H1 (cell line): ENCODE measurements at regions not wholly inside any gene's neighbourhood (a gene's known extent, or its start where the extent isn't known, plus 50 kb on each side); places are given as distances from the start of the nearest gene placed in this dataset.

ENCODE experiments used
- CTCF ChIA-PET: fragments of 300-600 bp; sonication (Branson Sonifier 250); formaldehyde crosslinking; loops from one replicate; lab custom pipeline; 2021; ENCODE audit not compliant: partially characterized antibody; lab: Charles Lee
- POLR2A ChIA-PET: fragments of 300-600 bp; sonication (Branson Sonifier 250); formaldehyde crosslinking; loops from one replicate; lab custom pipeline; 2021; ENCODE audit warnings: inconsistent platforms; ENCODE audit not compliant: partially characterized antibody; lab: Charles Lee
- DNase-seq, 2 experiments: peaks; one replicate each; pipeline versions ENCODE4 v3.0.0 to v3.0.0-alpha.2; 2010 to 2022; ENCODE audit warnings: low spot score in 2 of 2, low read depth in 1 of 2, mixed read lengths in 1 of 2
- FAIRE-seq: peaks from 2 replicates; lab custom pipeline; 2011; peaks lifted over from hg19 to GRCh38; lab: Jason Lieb, UNC
- H2AFZ ChIP-seq: 2 replicates; pipeline ENCODE4 v1.8.1; 2012; ENCODE audit warnings: low read length, inconsistent platforms
- H2AK5ac ChIP-seq: 2 replicates; pipeline ENCODE4 v1.6.1; 2013; ENCODE audit warnings: low read depth, low read length
- H2BK120ac ChIP-seq: replicated peaks from 2 replicates; pipeline ENCODE3; 2013; ENCODE audit warnings: low read depth, low read length, inconsistent platforms
- H2BK12ac ChIP-seq: 2 replicates; pipeline ENCODE4 v1.6.1; 2013; ENCODE audit warnings: low read depth, low read length
- H2BK15ac ChIP-seq: 2 replicates; pipeline ENCODE4 v1.6.1; 2013; ENCODE audit warnings: low read length
- H2BK20ac ChIP-seq: 2 replicates; pipeline ENCODE4 v1.6.1; 2013; ENCODE audit warnings: low read length
- H2BK5ac ChIP-seq: 2 replicates; pipeline ENCODE4 v1.6.1; 2013; ENCODE audit warnings: low read depth, low read length
- H3K14ac ChIP-seq: 2 replicates; pipeline ENCODE4 v1.6.1; 2013; ENCODE audit warnings: inconsistent platforms; ENCODE audit not compliant: insufficient read length
- H3K18ac ChIP-seq: 2 replicates; pipeline ENCODE4 v1.6.1; 2013; ENCODE audit warnings: low read length; ENCODE audit errors: extremely low read depth
- H3K23ac ChIP-seq: 2 replicates; pipeline ENCODE4 v1.6.1; 2013; ENCODE audit warnings: inconsistent platforms; ENCODE audit not compliant: insufficient read length
- H3K23me2 ChIP-seq: 2 replicates; pipeline ENCODE4 v1.6.1; 2013; ENCODE audit warnings: low read depth, low read length
- H3K27ac ChIP-seq: 2 replicates; pipeline ENCODE4 v1.6.1; 2011; ENCODE audit warnings: low read depth, low read length, inconsistent platforms
- H3K27me3 ChIP-seq, 4 experiments: replicated peaks in 1 of 4; 1 replicate in 1 of 4; 2 replicates in 3 of 4; pipeline versions ENCODE4 v1.6.1 to v1.8.1; 2011 to 2013; ENCODE audit warnings: low read length in 3 of 4, mild to moderate bottlenecking in 3 of 4, inconsistent platforms in 2 of 4, mixed read lengths in 2 of 4, moderate library complexity in 1 of 4; ENCODE audit not compliant: control insufficient read depth in 3 of 4, insufficient read depth in 3 of 4; ENCODE audit errors: extremely low read depth in 1 of 4
- H3K36me3 ChIP-seq, 4 experiments: 2 replicates each; pipeline versions ENCODE4 v1.6.1 to v1.8.1; 2011 to 2013; ENCODE audit warnings: mild to moderate bottlenecking in 4 of 4, low read length in 3 of 4, moderate library complexity in 2 of 4, control low read depth in 1 of 4, inconsistent platforms in 1 of 4; ENCODE audit not compliant: insufficient read depth in 4 of 4, control insufficient read depth in 2 of 4
- H3K4ac ChIP-seq: replicated peaks from 2 replicates; pipeline ENCODE3; 2013; ENCODE audit warnings: low read length, low read depth, mixed read lengths, inconsistent platforms; ENCODE audit not compliant: insufficient read length
- H3K4me1 ChIP-seq, 4 experiments: replicated peaks in 1 of 4; 1 replicate in 1 of 4; 2 replicates in 3 of 4; pipeline versions ENCODE4 v1.6.1 to v1.8.1; 2011 to 2013; ENCODE audit warnings: low read length in 3 of 4, inconsistent platforms in 2 of 4, mixed read lengths in 1 of 4; ENCODE audit not compliant: insufficient read depth in 4 of 4, control insufficient read depth in 3 of 4
- H3K4me2 ChIP-seq, 2 experiments: 2 replicates each; pipeline versions ENCODE4 v1.6.1 to v1.8.1; 2011 to 2013; ENCODE audit warnings: low read depth in 2 of 2, low read length in 2 of 2, control low read depth in 1 of 2, inconsistent platforms in 1 of 2, mild to moderate bottlenecking in 1 of 2; ENCODE audit not compliant: insufficient read depth in 1 of 2
- H3K4me3 ChIP-seq, 4 experiments: fragments of 200-600, 300-600 bp in 1 of 4; sonication (generic), shearing (Covaris generic), sonication (Bioruptor Twin) in 1 of 4; 2 replicates each; pipeline versions ENCODE4 v1.5.1 to v1.8.1; 2011 to 2016; ENCODE audit warnings: low read length in 4 of 4, low read depth in 3 of 4, control low read depth in 2 of 4, inconsistent platforms in 2 of 4, mild to moderate bottlenecking in 2 of 4, mixed read lengths in 1 of 4, moderate library complexity in 1 of 4; ENCODE audit not compliant: insufficient read depth in 2 of 4; ENCODE audit errors: extremely low read depth in 1 of 4
- H3K56ac ChIP-seq: replicated peaks from 2 replicates; pipeline ENCODE3; 2013; ENCODE audit warnings: low read depth, mild to moderate bottlenecking, mixed read lengths, low read length, inconsistent platforms; ENCODE audit not compliant: insufficient read length
- H3K79me1 ChIP-seq: 2 replicates; pipeline ENCODE4 v1.6.1; 2013; ENCODE audit warnings: low read depth, low read length, control low read depth
- H3K79me2 ChIP-seq, 2 experiments: 2 replicates each; pipeline versions ENCODE4 v1.6.1 to v1.8.1; 2012 to 2013; ENCODE audit warnings: low read length in 2 of 2, mild to moderate bottlenecking in 2 of 2, inconsistent platforms in 1 of 2; ENCODE audit not compliant: insufficient read depth in 2 of 2, control insufficient read depth in 1 of 2
- H3K9ac ChIP-seq, 4 experiments: replicated peaks in 1 of 4; 1 replicate in 1 of 4; 2 replicates in 3 of 4; pipeline versions ENCODE4 v1.6.1 to v1.8.1; 2011 to 2013; ENCODE audit warnings: low read depth in 3 of 4, low read length in 3 of 4, control low read depth in 2 of 4, mild to moderate bottlenecking in 2 of 4, moderate library complexity in 2 of 4, inconsistent platforms in 1 of 4; ENCODE audit errors: extremely low read depth in 1 of 4
- H3K9me3 ChIP-seq, 2 experiments: 2 replicates each; pipeline versions ENCODE4 v1.6.1 to v1.8.1; 2012 to 2013; ENCODE audit warnings: mild to moderate bottlenecking in 2 of 2, moderate library complexity in 2 of 2, control low read depth in 1 of 2, inconsistent platforms in 1 of 2, low read depth in 1 of 2, low read length in 1 of 2, mixed read lengths in 1 of 2; ENCODE audit not compliant: insufficient read depth in 2 of 2
- H4K20me1 ChIP-seq, 2 experiments: replicated peaks in 1 of 2; 2 replicates each; pipeline versions ENCODE3 to v1.8.1; 2011 to 2013; ENCODE audit warnings: inconsistent platforms in 2 of 2, low read length in 2 of 2, mild to moderate bottlenecking in 1 of 2; ENCODE audit not compliant: insufficient read depth in 2 of 2, control insufficient read depth in 1 of 2
- H4K5ac ChIP-seq: 2 replicates; pipeline ENCODE4 v1.6.1; 2013; ENCODE audit warnings: low read length, low read depth, mixed read lengths, inconsistent platforms; ENCODE audit not compliant: insufficient read length
- H4K8ac ChIP-seq: 2 replicates; pipeline ENCODE4 v1.8.0; 2013; ENCODE audit warnings: mild to moderate bottlenecking, moderate library complexity, low read length, inconsistent platforms; ENCODE audit not compliant: insufficient read depth; ENCODE audit errors: extremely low read depth
- H4K91ac ChIP-seq: replicated peaks from 2 replicates; pipeline ENCODE3; 2013; ENCODE audit warnings: low read length, mixed read lengths, inconsistent platforms; ENCODE audit not compliant: insufficient read length
- BRCA1 ChIP-seq: IDR thresholded peaks from 2 replicates; pipeline ENCODE4 v1.6.1; 2012; ENCODE audit warnings: low read depth, low read length, improper control_type of control experiment
- CBX5 ChIP-seq: fragments of 300-800, 300-1000 bp; sonication (generic); IDR thresholded peaks from 2 replicates; pipeline ENCODE4 v1.7.1; 2016; ENCODE audit warnings: antibody characterized with exemption, low read length, low read depth
- CBX8 ChIP-seq: fragments of 300-800, 300-1000 bp; sonication (generic); IDR thresholded peaks from 2 replicates; pipeline ENCODE4 v1.7.1; 2016; ENCODE audit warnings: low read depth, low read length, borderline replicate concordance
- EGR1 ChIP-seq: IDR thresholded peaks from 2 replicates; pipeline ENCODE4 v1.6.1; 2011; ENCODE audit warnings: low read depth, low read length, borderline replicate concordance
- EP300 ChIP-seq, 2 experiments: IDR thresholded peaks; 1 replicate in 1 of 2; 2 replicates in 1 of 2; pipeline ENCODE4 v1.6.1; 2011 to 2012; ENCODE audit warnings: low read depth in 2 of 2, low read length in 2 of 2, mild to moderate bottlenecking in 2 of 2, borderline replicate concordance in 1 of 2, inconsistent platforms in 1 of 2, moderate library complexity in 1 of 2
- JUND ChIP-seq: IDR thresholded peaks from 2 replicates; pipeline ENCODE4 v1.6.1; 2011; ENCODE audit warnings: mild to moderate bottlenecking, improper control_type of control experiment, low read length
- POU5F1 ChIP-seq: IDR thresholded peaks from 2 replicates; pipeline ENCODE4 v1.6.1; 2011; ENCODE audit warnings: low read depth, mild to moderate bottlenecking, low read length, moderate library complexity
- RBBP5 ChIP-seq: IDR thresholded peaks from 2 replicates; pipeline ENCODE4 v1.7.1; 2012; ENCODE audit warnings: low read depth, mild to moderate bottlenecking, inconsistent platforms, low read length, moderate library complexity, borderline replicate concordance
- RNF2 ChIP-seq: fragments of 200-900, 300-1000 bp; sonication (generic); IDR thresholded peaks from 2 replicates; pipeline ENCODE4 v1.7.1; 2016; ENCODE audit warnings: borderline replicate concordance, low read depth, mild to moderate bottlenecking, antibody characterized with exemption, low read length; ENCODE audit not compliant: poor library complexity, severe bottlenecking; ENCODE audit errors: missing control alignments
- SAP30 ChIP-seq: fragments of 300-600 bp; sonication (generic); IDR thresholded peaks from 2 replicates; pipeline ENCODE4 v1.7.1; 2012; ENCODE audit warnings: low read length, moderate library complexity, mild to moderate bottlenecking, inconsistent platforms; ENCODE audit not compliant: insufficient read depth, insufficient replicate concordance
- TAF7 ChIP-seq: optimal IDR thresholded peaks from 2 replicates; pipeline ENCODE3; 2011; ENCODE audit warnings: low read depth, mild to moderate bottlenecking, inconsistent platforms, low read length, moderate library complexity, borderline replicate concordance
- TBP ChIP-seq: IDR thresholded peaks from 2 replicates; pipeline ENCODE4 v1.6.1; 2011; ENCODE audit warnings: low read depth, low read length, improper control_type of control experiment
- whole genome bisulfite sequencing, 2 experiments: shearing (Covaris generic) in 1 of 2; methylation state at CpG; one replicate each; pipeline versions ENCODE4 v1.1.6 to v1.1.7; 2013 to 2015; ENCODE audit warnings: low lambda C conversion rate in 2 of 2, mixed read lengths in 2 of 2, inconsistent platforms in 1 of 2, low coverage in 1 of 2, missing lambda C conversion rate in 1 of 2; ENCODE audit not compliant: insufficient replicate concordance in 2 of 2, insufficient coverage in 1 of 2, insufficient read length in 1 of 2; ENCODE audit errors: extremely low coverage in 1 of 2, missing lambda C conversion rate in 1 of 2; 5-methylcytosine and 5-hydroxymethylcytosine counted together
- TF ChIP-seq, protein P1 (sequence below): IDR thresholded peaks from 2 replicates; pipeline ENCODE4 v1.6.1; 2011; ENCODE audit warnings: low read length, improper control_type of control experiment

- no peaks in the 10 kb centered on the region for H3K23me2 ChIP-seq
- H3K56ac ChIP-seq, result no peak overlapping the region
- H2BK12ac ChIP-seq, result no peak overlapping the region
- no peak overlapping the region for H4K5ac ChIP-seq
- no peaks in the 10 kb centered on the region for H3K79me1 ChIP-seq
- DNase-seq (no peak), FAIRE-seq (no peak)
- no peak overlapping the region for H2AK5ac ChIP-seq
- H2BK20ac ChIP-seq, result no peak overlapping the region
- WGBS, 2 experiments, result 90% methylated on average over 5 of the region's 5 CpGs; no CpG with 5 or more reads in 1 of the 2 experiments
- H3K4me2 ChIP-seq, result no peak overlapping the region
- H2BK15ac ChIP-seq, result no peak overlapping the region
- CTCF ChIA-PET, result interaction anchor here (0.7 to 1.5 kb wide), 5 partner anchors 23 to 191 kb away, joined by 3 to 4 read pairs (median 3); no protein-coding TSS in a partner anchor
- POLR2A ChIA-PET, result no interaction called here
- no peak overlapping the region for H3K4me3 ChIP-seq
- H2AFZ ChIP-seq, result no peak overlapping the region
- no peak overlapping the region for H3K14ac ChIP-seq
- H3K4ac ChIP-seq, result no peak overlapping the region
- no peaks in the 10 kb centered on the region for H3K9me3 ChIP-seq
- H4K20me1 ChIP-seq, result no peaks in the 10 kb centered on the region
- H3K27me3 ChIP-seq, result no peaks in the 10 kb centered on the region
- peaks cover 0 to 6% (median 2%) of the 10 kb centered on the region in 4 experiments; a peak in 2 of 7 replicates for H3K4me1 ChIP-seq
- no peak overlapping the region for H3K23ac ChIP-seq
- H2BK5ac ChIP-seq, result no peak overlapping the region
- H3K27ac ChIP-seq, result no peak overlapping the region
- H2BK120ac ChIP-seq, result no peak overlapping the region
- no peak overlapping the region for H4K91ac ChIP-seq
- H4K8ac ChIP-seq, result no peak overlapping the region
- no peak overlapping the region for H3K18ac ChIP-seq
- H3K9ac ChIP-seq, result no peak overlapping the region
- no peaks in the 10 kb centered on the region for H3K79me2 ChIP-seq
- no peaks in the 10 kb centered on the region for H3K36me3 ChIP-seq
- TF ChIP-seq POU5F1, result no peak
- no peak for TF ChIP-seq RNF2
- no peak for TF ChIP-seq TAF7
- no peak for TF ChIP-seq RBBP5
- no peak for TF ChIP-seq BRCA1
- no peak for TF ChIP-seq EGR1
- no peak for TF ChIP-seq JUND
- TF ChIP-seq SAP30, result no peak
- TF ChIP-seq CBX8, result no peak
- no peak for TF ChIP-seq CBX5
- TF ChIP-seq TBP, result no peak
- TF ChIP-seq EP300 (IDR thresholded peaks at IDR 0.05; ENCODE audit: borderline replicate concordance in 1 of 2, low read depth in 2 of 2, low read length in 2 of 2), result no peak
- TF ChIP-seq, protein P1, sequence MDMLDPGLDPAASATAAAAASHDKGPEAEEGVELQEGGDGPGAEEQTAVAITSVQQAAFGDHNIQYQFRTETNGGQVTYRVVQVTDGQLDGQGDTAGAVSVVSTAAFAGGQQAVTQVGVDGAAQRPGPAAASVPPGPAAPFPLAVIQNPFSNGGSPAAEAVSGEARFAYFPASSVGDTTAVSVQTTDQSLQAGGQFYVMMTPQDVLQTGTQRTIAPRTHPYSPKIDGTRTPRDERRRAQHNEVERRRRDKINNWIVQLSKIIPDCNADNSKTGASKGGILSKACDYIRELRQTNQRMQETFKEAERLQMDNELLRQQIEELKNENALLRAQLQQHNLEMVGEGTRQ, result no peak
Measured at GRCh38 chr3:194780706-194781105, 95.0 kb downstream of the FAM43A start.
